ENCODE measurements at regions not wholly inside any gene's neighbourhood (a gene's known extent, or its start where the extent isn't known, plus 50 kb on each side); places are given as distances from the start of the nearest gene placed in this dataset.
"Not testable (repeated sequence)": the region's sequence is repeated elsewhere in the genome, so short reads cannot be mapped to it uniquely, and the experiment has no call there.

GRCh38 chr5:155148694-155149093 lies 135.1 kb downstream of the KIF4B start:
- Mint-ChIP-seq H3K4me1 (ENCODE audit: low read depth, unreplicated experiment) (no peaks in the 10 kb centered on the region), H3K4me3 (ENCODE audit: unreplicated experiment) (no peak overlapping the region), H3K27me3 (ENCODE audit: unreplicated experiment) (no peaks in the 10 kb centered on the region), H3K9me3 (ENCODE audit: unreplicated experiment) (no peaks in the 10 kb centered on the region), H3K27ac (ENCODE audit: unreplicated experiment) (no peak overlapping the region), H3K36me3 (ENCODE audit: unreplicated experiment) (no peaks in the 10 kb centered on the region)
- TF ChIP-seq, protein P1, sequence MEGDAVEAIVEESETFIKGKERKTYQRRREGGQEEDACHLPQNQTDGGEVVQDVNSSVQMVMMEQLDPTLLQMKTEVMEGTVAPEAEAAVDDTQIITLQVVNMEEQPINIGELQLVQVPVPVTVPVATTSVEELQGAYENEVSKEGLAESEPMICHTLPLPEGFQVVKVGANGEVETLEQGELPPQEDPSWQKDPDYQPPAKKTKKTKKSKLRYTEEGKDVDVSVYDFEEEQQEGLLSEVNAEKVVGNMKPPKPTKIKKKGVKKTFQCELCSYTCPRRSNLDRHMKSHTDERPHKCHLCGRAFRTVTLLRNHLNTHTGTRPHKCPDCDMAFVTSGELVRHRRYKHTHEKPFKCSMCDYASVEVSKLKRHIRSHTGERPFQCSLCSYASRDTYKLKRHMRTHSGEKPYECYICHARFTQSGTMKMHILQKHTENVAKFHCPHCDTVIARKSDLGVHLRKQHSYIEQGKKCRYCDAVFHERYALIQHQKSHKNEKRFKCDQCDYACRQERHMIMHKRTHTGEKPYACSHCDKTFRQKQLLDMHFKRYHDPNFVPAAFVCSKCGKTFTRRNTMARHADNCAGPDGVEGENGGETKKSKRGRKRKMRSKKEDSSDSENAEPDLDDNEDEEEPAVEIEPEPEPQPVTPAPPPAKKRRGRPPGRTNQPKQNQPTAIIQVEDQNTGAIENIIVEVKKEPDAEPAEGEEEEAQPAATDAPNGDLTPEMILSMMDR (IDR thresholded peaks at IDR 0.05; ENCODE audit: partially characterized antibody, unreplicated experiment): no peak
- DNase-seq: no peak

GRCh38 chr5:155150012-155150411 lies 136.5 kb downstream of the KIF4B start:
- Mint-ChIP-seq H3K27ac (ENCODE audit: unreplicated experiment) (no peak overlapping the region), H3K4me3 (ENCODE audit: unreplicated experiment) (no peak overlapping the region), H3K36me3 (ENCODE audit: unreplicated experiment) (no peaks in the 10 kb centered on the region), H3K4me1 (ENCODE audit: low read depth, unreplicated experiment) (no peaks in the 10 kb centered on the region), H3K27me3 (ENCODE audit: unreplicated experiment) (no peaks in the 10 kb centered on the region), H3K9me3 (ENCODE audit: unreplicated experiment) (no peaks in the 10 kb centered on the region)
- TF ChIP-seq, protein P1 (IDR thresholded peaks at IDR 0.05; ENCODE audit: partially characterized antibody, unreplicated experiment): no peak
- DNase-seq: no peak

DNA sequence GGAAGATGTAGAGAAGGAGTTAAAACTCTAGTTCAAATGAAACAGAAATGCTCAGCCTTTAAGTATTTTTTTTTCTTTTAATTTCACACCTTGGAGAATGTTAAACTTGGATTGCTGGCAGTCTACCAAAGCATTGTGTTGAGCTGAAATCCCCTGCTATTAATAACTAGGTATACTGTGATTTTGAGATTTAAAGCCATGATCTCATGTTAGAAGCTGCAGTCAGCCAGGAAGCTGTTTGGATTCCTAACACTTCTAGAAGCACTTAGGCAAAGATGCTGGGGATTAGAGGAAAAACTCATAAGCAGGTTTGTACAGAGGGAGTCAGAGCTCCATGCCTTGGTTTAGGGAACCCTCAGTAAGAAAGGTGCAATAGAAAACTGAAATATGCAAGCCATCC lies 141.4 kb downstream of the KIF4B start:
- H3K27ac Mint-ChIP-seq (ENCODE audit: unreplicated experiment): no peak overlapping the region
- H3K36me3 Mint-ChIP-seq (ENCODE audit: unreplicated experiment): no peaks in the 10 kb centered on the region
- TF ChIP-seq, protein P1 (IDR thresholded peaks at IDR 0.05; ENCODE audit: partially characterized antibody, unreplicated experiment): no peak
- H3K4me1 Mint-ChIP-seq (ENCODE audit: low read depth, unreplicated experiment): no peaks in the 10 kb centered on the region
- no peaks in the 10 kb centered on the region for H3K9me3 Mint-ChIP-seq (ENCODE audit: unreplicated experiment)
- no peak for DNase-seq
- no peak overlapping the region for H3K4me3 Mint-ChIP-seq (ENCODE audit: unreplicated experiment)
- H3K27me3 Mint-ChIP-seq (ENCODE audit: unreplicated experiment): no peaks in the 10 kb centered on the region

GRCh38 chr5:155163084-155163483 lies 149.5 kb downstream of the KIF4B start:
- H3K27ac Mint-ChIP-seq (ENCODE audit: unreplicated experiment); H3K9me3 Mint-ChIP-seq (ENCODE audit: unreplicated experiment); H3K4me3 Mint-ChIP-seq (ENCODE audit: unreplicated experiment); DNase-seq; H3K36me3 Mint-ChIP-seq (ENCODE audit: unreplicated experiment); H3K27me3 Mint-ChIP-seq (ENCODE audit: unreplicated experiment); H3K4me1 Mint-ChIP-seq (ENCODE audit: low read depth, unreplicated experiment): not testable (repeated sequence)

- TF ChIP-seq, protein P1 (IDR thresholded peaks at IDR 0.05; ENCODE audit: partially characterized antibody, unreplicated experiment): no peak
- no peak overlapping the region for H3K4me3 Mint-ChIP-seq (ENCODE audit: unreplicated experiment)
- H3K36me3 Mint-ChIP-seq (ENCODE audit: unreplicated experiment): peaks cover 3% of the 10 kb centered on the region
- no peak for DNase-seq
- peaks cover 10% of the 10 kb centered on the region for H3K9me3 Mint-ChIP-seq (ENCODE audit: unreplicated experiment)
- H3K27me3 Mint-ChIP-seq (ENCODE audit: unreplicated experiment): no peaks in the 10 kb centered on the region
- H3K27ac Mint-ChIP-seq (ENCODE audit: unreplicated experiment): no peak overlapping the region
- no peaks in the 10 kb centered on the region for H3K4me1 Mint-ChIP-seq (ENCODE audit: low read depth, unreplicated experiment)
These were observed 154.2 kb downstream of the KIF4B start for GRCh38 chr5:155167736-155168135.

DNA sequence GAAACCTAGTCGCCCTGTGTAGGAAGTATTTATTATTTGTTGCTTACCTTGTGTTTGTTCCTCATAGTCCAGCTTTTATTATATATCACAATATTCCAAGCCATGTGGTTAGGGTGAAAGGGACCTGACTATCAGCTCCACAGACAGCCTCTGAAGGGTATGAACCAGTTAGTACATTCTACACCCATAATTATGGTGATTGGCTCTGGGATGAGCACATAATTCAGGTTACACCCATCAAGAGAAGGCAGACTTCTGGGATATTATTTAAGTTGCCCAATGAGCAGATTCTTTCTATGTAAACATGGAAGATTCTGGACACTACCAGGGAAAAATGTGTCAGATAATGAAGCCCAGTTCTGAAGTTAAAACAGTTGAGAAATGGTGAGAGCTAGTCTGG lies 168.0 kb downstream of the KIF4B start:
- no peaks in the 10 kb centered on the region for H3K9me3 Mint-ChIP-seq (ENCODE audit: unreplicated experiment)
- H3K4me1 Mint-ChIP-seq (ENCODE audit: low read depth, unreplicated experiment): no peaks in the 10 kb centered on the region
- H3K4me3 Mint-ChIP-seq (ENCODE audit: unreplicated experiment): no peak overlapping the region
- H3K36me3 Mint-ChIP-seq (ENCODE audit: unreplicated experiment): no peaks in the 10 kb centered on the region
- no peak overlapping the region for H3K27ac Mint-ChIP-seq (ENCODE audit: unreplicated experiment)
- H3K27me3 Mint-ChIP-seq (ENCODE audit: unreplicated experiment): no peaks in the 10 kb centered on the region
- no peak for DNase-seq
- TF ChIP-seq, protein P1 (IDR thresholded peaks at IDR 0.05; ENCODE audit: partially characterized antibody, unreplicated experiment): no peak
